Testis (tissue), 2 donors: ENCODE measurements at regions not wholly inside any gene's neighbourhood (a gene's known extent, or its start where the extent isn't known, plus 50 kb on each side); places are given as distances from the start of the nearest gene placed in this dataset.

ENCODE experiments used
- CTCF ChIP-seq, 3 experiments: fragments of 450-650 bp in 2 of 3; fragments of 200-600 bp in 1 of 3; sonication (generic) in 1 of 3; IDR thresholded peaks; one replicate each; pipeline ENCODE4 v1.5.1; 2016 to 2019; ENCODE audit warnings: antibody characterized with exemption in 3 of 3, mild to moderate bottlenecking in 2 of 3, moderate library complexity in 1 of 3
- POLR2A ChIP-seq: fragments of 450-650 bp; IDR thresholded peaks from one replicate; pipeline ENCODE4 v1.6.1; 2017; ENCODE audit warnings: antibody characterized with exemption, mild to moderate bottlenecking, moderate library complexity

GRCh38 chr7:110253093-110253492 lies 837.8 kb upstream of the LRRN3 start:
- TF ChIP-seq POLR2A = no peak
- TF ChIP-seq CTCF (IDR thresholded peaks at IDR 0.05) = no peak
